GM10266 (cell line): ENCODE measurements at regions not wholly inside any gene's neighbourhood (a gene's known extent, or its start where the extent isn't known, plus 50 kb on each side); places are given as distances from the start of the nearest gene placed in this dataset.
A peak's percentile ranks its signal among the peaks of the same experiment; 100 is the strongest.

ENCODE experiments used
- DNase-seq: peaks from one replicate; pipeline ENCODE4 v3.0.0; 2012; ENCODE audit errors: extremely low spot score
- CTCF ChIP-seq: IDR thresholded peaks from 2 replicates; pipeline ENCODE4 v1.5.1; 2012; ENCODE audit warnings: mild to moderate bottlenecking, low read depth; ENCODE audit not compliant: control insufficient read depth, insufficient read depth; ENCODE audit errors: missing control alignments

GRCh38 chr12:94870511-94870910 is 133.0 kb downstream of the NDUFA12 start:
- no peak for DNase-seq
- no peak for TF ChIP-seq CTCF

- no peak for TF ChIP-seq CTCF
- DNase-seq: no peak
These were observed 135.3 kb downstream of the NDUFA12 start for GRCh38 chr12:94868161-94868560.

GRCh38 chr12:94867066-94867855 is 136.2 kb downstream of the NDUFA12 start:
- peak; percentile 34 for DNase-seq
- no peak for TF ChIP-seq CTCF

GRCh38 chr12:94864987-94865386 is 138.5 kb downstream of the NDUFA12 start:
- no peak for TF ChIP-seq CTCF
- DNase-seq: no peak

- no peak for DNase-seq
- TF ChIP-seq CTCF: no peak
These were observed 140.0 kb downstream of the NDUFA12 start for GRCh38 chr12:94863321-94864035.

GRCh38 chr12:94862421-94862820 is 141.1 kb downstream of the NDUFA12 start:
- DNase-seq: no peak

More at GRCh38 chr12:94862421-94862820, 141.1 kb downstream of the NDUFA12 start:
- TF ChIP-seq CTCF: no peak
